ENCODE measurements at regions not wholly inside any gene's neighbourhood (a gene's known extent, or its start where the extent isn't known, plus 50 kb on each side); places are given as distances from the start of the nearest gene placed in this dataset.
"Not testable (repeated sequence)": the region's sequence is repeated elsewhere in the genome, so short reads cannot be mapped to it uniquely, and the experiment has no call there.

DNA sequence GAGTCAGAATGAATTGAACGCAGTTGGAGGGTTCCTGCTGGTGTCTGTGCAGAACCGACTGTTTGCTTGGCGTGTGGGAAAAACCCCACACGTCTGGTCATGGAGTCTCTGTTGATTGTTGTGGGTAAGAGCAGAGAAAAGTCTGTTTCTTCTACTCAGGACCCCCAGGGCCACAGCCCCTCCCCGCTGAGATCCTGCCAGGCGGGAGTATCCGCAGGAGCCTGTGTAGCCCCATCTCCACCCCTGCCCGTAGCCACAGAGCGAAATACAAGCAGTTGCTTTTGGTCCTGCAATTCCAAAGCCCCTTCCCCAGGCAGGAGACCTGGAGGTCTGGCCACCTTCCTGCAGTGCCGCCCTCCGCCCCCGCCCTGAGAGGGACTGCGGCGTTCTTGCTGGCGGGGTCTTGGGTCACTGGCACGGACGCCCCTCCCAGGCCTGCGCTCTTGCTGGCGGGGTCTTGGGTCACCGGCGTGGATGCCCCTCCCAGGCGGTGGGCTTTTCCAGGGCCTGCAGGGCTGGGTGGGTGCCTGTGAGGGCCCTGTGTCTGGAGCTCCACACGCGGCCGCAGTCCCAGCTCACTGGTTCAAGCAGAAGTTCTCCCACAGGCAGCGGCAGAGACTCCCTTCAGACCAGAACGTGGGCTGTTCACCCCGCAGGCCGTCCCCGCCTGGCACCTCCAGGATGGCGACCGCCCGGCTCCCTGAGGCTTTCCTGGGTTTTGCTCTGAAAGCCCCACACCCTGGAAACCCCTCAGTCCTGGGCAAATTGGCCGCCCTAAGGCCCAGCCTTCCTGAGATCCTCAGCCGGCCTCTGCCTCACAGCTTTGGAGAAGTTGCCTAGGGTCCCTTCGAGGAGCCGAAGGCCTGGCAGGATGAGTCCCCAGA is 76.0 kb upstream of the CTDP1 start:
- no peak for DNase-seq (ENCODE audit: extremely low read depth, insufficient read length)
- no peak for TF ChIP-seq CTCF (IDR thresholded peaks at IDR 0.05; ENCODE audit: insufficient read depth, low read length, poor library complexity, severe bottlenecking)
- Histone ChIP-seq H3K4me3 (replicated peaks; ENCODE audit: low read depth, low read length) (no peak overlapping the region), H3K27me3 (replicated peaks; ENCODE audit: control insufficient read depth, insufficient read depth, low read length) (no peaks in the 10 kb centered on the region; the same call in 1 of the 2 replicates), H3K36me3 (ENCODE audit: control insufficient read depth, insufficient read depth, low read length) (no peaks in the 10 kb centered on the region)

- no peak overlapping the region for H3K4me3 ChIP-seq (replicated peaks; ENCODE audit: low read depth, low read length)
- H3K36me3 ChIP-seq (ENCODE audit: control insufficient read depth, insufficient read depth, low read length), result no peaks in the 10 kb centered on the region
- DNase-seq (ENCODE audit: extremely low read depth, insufficient read length), result no peak
- TF ChIP-seq CTCF (IDR thresholded peaks at IDR 0.05; ENCODE audit: insufficient read depth, low read length, poor library complexity, severe bottlenecking), result no peak
- H3K27me3 ChIP-seq (replicated peaks; ENCODE audit: control insufficient read depth, insufficient read depth, low read length), result no peaks in the 10 kb centered on the region; the same call in 1 of the 2 replicates
These were observed 75.2 kb upstream of the CTDP1 start for GRCh38 chr18:79604205-79604912.

DNA sequence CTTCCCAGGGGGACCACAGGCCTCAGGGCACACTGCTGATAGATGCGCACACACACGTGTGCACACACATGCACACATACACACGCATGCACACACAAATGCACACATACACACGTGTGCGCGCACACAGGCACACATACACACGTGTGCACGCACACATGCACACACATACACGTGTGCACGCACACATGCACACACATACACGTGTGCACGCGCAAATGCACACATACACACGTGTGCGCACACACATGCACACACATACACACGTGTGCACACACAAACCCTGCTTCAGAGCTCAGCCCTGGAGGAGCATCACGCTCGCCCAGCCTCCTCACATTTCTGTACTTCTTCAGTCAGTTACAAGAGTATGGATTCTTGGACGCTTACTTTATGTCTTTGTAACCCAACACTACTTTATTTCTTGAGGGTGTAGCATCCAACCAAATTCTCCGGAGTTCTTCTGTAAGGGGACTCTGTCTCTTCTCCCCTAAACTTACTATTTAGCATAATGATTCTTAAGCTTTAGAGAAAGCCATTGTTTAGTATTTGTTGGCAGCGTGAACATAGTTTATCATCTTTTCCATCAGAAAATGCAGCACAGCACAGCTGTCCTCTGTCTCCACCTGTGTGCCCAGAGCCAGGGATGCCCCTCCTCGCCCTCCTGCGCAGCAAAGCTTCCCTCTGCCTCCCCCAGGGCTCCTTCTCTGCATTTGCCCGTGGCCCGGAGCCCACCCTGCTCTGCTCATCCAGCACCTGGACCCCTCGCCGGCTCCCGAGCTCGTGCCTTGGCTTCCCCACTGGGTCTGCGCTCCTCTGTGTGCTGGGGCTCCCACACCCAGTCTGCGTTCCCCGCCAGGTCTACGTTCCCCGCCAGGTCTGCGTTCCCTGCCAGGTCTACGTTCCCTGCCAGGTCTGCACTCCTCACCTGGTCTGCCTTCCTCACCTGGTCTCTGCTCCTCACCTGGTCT is 74.4 kb upstream of the CTDP1 start:
- Histone ChIP-seq H3K36me3 (ENCODE audit: control insufficient read depth, insufficient read depth, low read length) (no peaks in the 10 kb centered on the region), H3K27me3 (replicated peaks; ENCODE audit: control insufficient read depth, insufficient read depth, low read length) (no peaks in the 10 kb centered on the region; the same call in 1 of the 2 replicates), H3K4me3 (replicated peaks; ENCODE audit: low read depth, low read length) (no peak overlapping the region)
- DNase-seq (ENCODE audit: extremely low read depth, insufficient read length), result no peak
- TF ChIP-seq CTCF (IDR thresholded peaks at IDR 0.05; ENCODE audit: insufficient read depth, low read length, poor library complexity, severe bottlenecking), result no peak

GRCh38 chr18:79606071-79606470 is 73.5 kb upstream of the CTDP1 start:
- H3K4me3 ChIP-seq (replicated peaks; ENCODE audit: low read depth, low read length); H3K36me3 ChIP-seq (ENCODE audit: control insufficient read depth, insufficient read depth, low read length); DNase-seq (ENCODE audit: extremely low read depth, insufficient read length); H3K27me3 ChIP-seq (replicated peaks; ENCODE audit: control insufficient read depth, insufficient read depth, low read length): not testable (repeated sequence)

DNA sequence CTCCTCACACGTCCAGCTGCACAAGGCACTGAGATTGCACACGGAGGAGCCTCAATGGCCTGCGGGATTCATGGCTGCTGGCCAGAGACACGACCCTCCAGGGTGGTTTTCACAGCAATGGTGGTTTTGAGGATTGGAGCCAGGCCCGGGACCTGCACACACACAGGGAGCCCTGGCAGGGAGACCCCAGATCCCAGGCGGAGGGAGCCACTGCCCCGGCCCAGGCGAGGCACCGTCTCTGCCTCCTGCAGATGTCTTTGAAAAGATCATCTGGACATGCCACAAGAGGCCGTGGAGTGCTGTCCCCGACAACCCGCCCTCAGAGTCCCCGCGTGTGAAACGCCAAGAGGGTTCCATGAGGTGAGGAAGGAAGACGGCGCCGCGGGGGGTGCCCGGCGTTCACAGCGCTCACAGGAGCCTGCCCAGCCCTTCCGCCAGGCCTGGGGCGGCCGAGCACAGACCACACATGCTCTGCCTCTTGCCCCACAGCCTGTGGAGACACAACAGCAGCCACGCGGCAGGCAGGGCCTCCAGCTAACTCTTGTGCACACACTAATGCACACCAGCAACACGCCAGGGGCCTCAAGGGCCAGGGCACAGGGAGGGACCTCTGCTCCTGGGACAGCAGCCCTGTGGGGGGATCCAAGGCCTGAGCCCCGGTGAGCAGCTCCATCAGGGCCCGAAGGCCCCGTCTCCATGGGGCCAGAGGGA is 72.8 kb upstream of the CTDP1 start:
- H3K4me3 ChIP-seq (replicated peaks; ENCODE audit: low read depth, low read length), result no peak overlapping the region
- TF ChIP-seq CTCF (IDR thresholded peaks at IDR 0.05; ENCODE audit: insufficient read depth, low read length, poor library complexity, severe bottlenecking), result no peak
- no peaks in the 10 kb centered on the region for H3K36me3 ChIP-seq (ENCODE audit: control insufficient read depth, insufficient read depth, low read length)
- no peak for DNase-seq (ENCODE audit: extremely low read depth, insufficient read length)
- no peaks in the 10 kb centered on the region for H3K27me3 ChIP-seq (replicated peaks; ENCODE audit: control insufficient read depth, insufficient read depth, low read length)
